Heart right ventricle (tissue), 16 donors: ENCODE measurements at regions not wholly inside any gene's neighbourhood (a gene's known extent, or its start where the extent isn't known, plus 50 kb on each side); places are given as distances from the start of the nearest gene placed in this dataset.

Experiments used
- ATAC-seq, 8 donors: fragments of 200-7000 bp; cut with Tn5 transposase; one replicate each; pipeline ENCODE4 v1.9.1; 2020; ENCODE audit warnings: mild to moderate bottlenecking in 8 of 8, moderate library complexity in 8 of 8, moderate number of reproducible peaks in 1 of 8
- DNase-seq, 2 donors: peaks; one replicate each; pipeline ENCODE4 v3.0.0-alpha.2; 2020
- H3K27ac ChIP-seq, 10 donors: fragments of 200-600 bp; sonication (generic) in 2 of 10; one replicate each; pipeline versions ENCODE4 v1.5.0 to v1.8.0; 2020 to 2022; ENCODE audit warnings: mild to moderate bottlenecking in 3 of 10
- H3K27me3 ChIP-seq, 7 donors: fragments of 200-600 bp; one replicate each; pipeline ENCODE4 v1.8.0; 2021 to 2022; ENCODE audit warnings: mild to moderate bottlenecking in 2 of 7
- H3K36me3 ChIP-seq, 9 donors: fragments of 200-600 bp; sonication (generic) in 1 of 9; one replicate each; pipeline versions ENCODE4 v1.5.0 to v1.8.0; 2020 to 2022; ENCODE audit warnings: mild to moderate bottlenecking in 2 of 9
- H3K4me1 ChIP-seq, 9 donors: fragments of 200-600 bp; sonication (generic) in 1 of 9; one replicate each; pipeline versions ENCODE4 v1.5.0 to v1.8.0; 2020 to 2022; ENCODE audit warnings: mild to moderate bottlenecking in 4 of 9
- H3K4me3 ChIP-seq, 10 donors: fragments of 200-600 bp; sonication (generic) in 2 of 10; one replicate each; pipeline versions ENCODE4 v1.5.0 to v1.8.0; 2020 to 2022; ENCODE audit warnings: mild to moderate bottlenecking in 7 of 10, moderate library complexity in 2 of 10
- H3K9me3 ChIP-seq, 11 donors: fragments of 200-600 bp in 10 of 11; sonication (generic) in 2 of 11; one replicate each; pipeline versions ENCODE4 v1.5.0 to v1.8.0; 2013 to 2022; ENCODE audit warnings: mild to moderate bottlenecking in 2 of 11, control low read depth in 1 of 11, moderate library complexity in 1 of 11
- CTCF ChIP-seq, 9 donors: fragments of 200-600 bp; sonication (generic) in 2 of 9; IDR thresholded peaks; one replicate each; pipeline versions ENCODE4 v1.5.0 to v1.8.0; 2021 to 2022; ENCODE audit warnings: antibody characterized with exemption in 9 of 9, mild to moderate bottlenecking in 5 of 9, moderate library complexity in 1 of 9
- WGBS, 2 donors: extraction: QIAGEN DNeasy Blood & Tissue Kit; methylation state at CpG; one replicate each; pipeline ENCODE4 v1.1.7; 2013; ENCODE audit warnings: inconsistent platforms in 1 of 2; 5-methylcytosine and 5-hydroxymethylcytosine counted together
- intact Hi-C, 10 donors: fragments of 100-400 bp; cut with DNase I; formaldehyde crosslinking; loops; one replicate each; pipeline versions ENCODE4 v1.11.1 to v1.14.2; 2022
- donor health status: Arrhythmogenic right ventricular cardiomyopathy.
- donor health status: ischemic (EF 13 %, LVEDD 7.1; RV severe dilation, severe dysfunction).
- donor health status: healthy with polysubstance abuse.
- donor health status: DM: no; HTN: yes; CAD: no.
- donor health status: DM: no; HTN: no; CAD: no.
- donor health status: ischemic (EF 25% LVEDD 6.9; RV normal size, moderate dysfunction).
- donor health status: ischemic (EF 25% LVEDD 5.7; RV mildly dilated, moderate dysfunction).
- donor health status: healthy.
- donor health status: DM: yes; HTN: yes; CAD: no.
- donor health status: Ischemic cardiomyopathy.
- donor health status: ischemic (EF 35%, LVEDD 5.7; RV mildly dilated, moderate dysfunction).
- donor health status: nonischemic (EF 11% LVEDD 7.7; RV severe dilation, severe dysfunction).
- donor health status: DM: yes; HTN: yes; CAD: no.
- donor health status: PGD.
- donor health status: ischemic (EF 29% LVEDD 5.4; RV normal size, mild dysfunction).
- donor health status: nonischemic (EF 23%, LVEDD 6.1; RV moderate dilation, normal function).

DNA sequence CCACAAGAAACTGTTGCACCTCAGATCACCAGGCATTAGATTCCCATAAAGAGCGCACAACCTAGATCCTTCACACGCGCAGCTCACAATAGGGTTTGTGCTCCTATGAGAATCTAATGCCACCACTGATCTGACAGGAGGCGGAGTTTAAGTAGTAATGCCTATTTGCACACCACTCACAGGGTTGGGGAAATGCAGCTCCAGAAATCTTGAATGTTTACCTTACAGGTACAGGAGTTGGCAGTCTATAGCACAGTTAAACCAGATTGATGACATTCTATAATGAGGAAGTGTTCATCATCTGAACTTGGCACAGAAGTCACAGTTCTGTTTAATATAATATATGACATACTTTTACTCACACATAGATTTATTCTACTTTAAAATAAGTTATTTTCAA is 732.2 kb upstream of the ZNF608 start:
- Histone ChIP-seq H3K4me1 (no peaks in the 10 kb centered on the region), H3K36me3 (no peaks in the 10 kb centered on the region), H3K9me3 (no peaks in the 10 kb centered on the region), H3K27ac (no peak overlapping the region), H3K4me3 (no peak overlapping the region), H3K27me3 (no peaks in the 10 kb centered on the region)
- TF ChIP-seq CTCF (IDR thresholded peaks at IDR 0.05): no peak
- no peak for ATAC-seq
- 98 to 99% methylated on average over 4 of the region's 4 CpGs for WGBS, 2 donors
- DNase-seq: no peak
- intact Hi-C loops: no loop called here

DNA sequence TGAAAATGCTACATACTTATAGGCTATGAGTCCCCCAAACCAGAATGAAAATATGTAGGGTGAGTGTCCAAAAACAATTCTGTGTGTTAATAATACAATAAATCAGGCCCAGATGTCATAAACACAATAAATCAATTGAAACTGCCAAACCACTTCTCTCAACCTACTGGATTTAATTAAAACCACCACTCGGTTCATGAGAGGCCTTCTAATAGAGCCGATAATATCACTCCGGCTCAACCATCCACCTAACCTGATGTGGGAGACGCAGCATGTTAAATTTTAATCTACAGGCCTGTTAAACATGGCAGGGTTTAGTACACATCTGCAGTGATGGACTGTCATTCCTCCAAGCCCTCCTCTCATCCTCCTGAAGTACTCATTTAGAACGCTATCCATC is 734.5 kb upstream of the ZNF608 start:
- ATAC-seq (no peak), DNase-seq (no peak)
- no peaks in the 10 kb centered on the region for H3K27me3 ChIP-seq
- no peak overlapping the region for H3K27ac ChIP-seq
- H3K9me3 ChIP-seq: no peaks in the 10 kb centered on the region
- no peak overlapping the region for H3K4me3 ChIP-seq
- H3K36me3 ChIP-seq: no peaks in the 10 kb centered on the region
- no peak for TF ChIP-seq CTCF (IDR thresholded peaks at IDR 0.05)
- peaks cover 0 to 22% (median 13%) of the 10 kb centered on the region in 9 donors for H3K4me1 ChIP-seq
- 77 to 87% methylated on average over 5 of the region's 5 CpGs for WGBS, 2 donors
- intact Hi-C loops: loop anchor here in 1 of 10 donors (10.0 kb wide), 1 partner anchor 104 kb away; no protein-coding TSS in a partner anchor

- WGBS, 2 donors: 77 to 79% methylated on average over 7 of the region's 7 CpGs
- Histone ChIP-seq H3K36me3 (no peaks in the 10 kb centered on the region), H3K4me3 (no peak overlapping the region), H3K27me3 (no peaks in the 10 kb centered on the region), H3K9me3 (no peaks in the 10 kb centered on the region), H3K27ac (no peak overlapping the region), H3K4me1 (peaks cover 0 to 23% (median 14%) of the 10 kb centered on the region in 9 donors)
- no peak for DNase-seq
- intact Hi-C loops: loop anchor here in 1 of 10 donors (10.0 kb wide), 1 partner anchor 103 kb away; no protein-coding TSS in a partner anchor
- no peak for TF ChIP-seq CTCF (IDR thresholded peaks at IDR 0.05)
- no peak for ATAC-seq
These were observed 735.3 kb upstream of the ZNF608 start for GRCh38 chr5:125481506-125482465.

- Histone ChIP-seq H3K27ac (no peak overlapping the region), H3K4me3 (no peak overlapping the region), H3K36me3 (no peaks in the 10 kb centered on the region), H3K27me3 (no peaks in the 10 kb centered on the region), H3K9me3 (no peaks in the 10 kb centered on the region), H3K4me1 (peaks cover 0 to 23% (median 14%) of the 10 kb centered on the region in 9 donors)
- ATAC-seq: no peak
- intact Hi-C loops: loop anchor here in 1 of 10 donors (10.0 kb wide), 1 partner anchor 101 kb away; no protein-coding TSS in a partner anchor
- no peak for DNase-seq
- no peak for TF ChIP-seq CTCF (IDR thresholded peaks at IDR 0.05)
- 94 to 98% methylated on average over 1 of the region's 1 CpG for WGBS, 2 donors
These were observed 737.2 kb upstream of the ZNF608 start for GRCh38 chr5:125483609-125484008.
